ENCODE measurements at regions not wholly inside any gene's neighbourhood (a gene's known extent, or its start where the extent isn't known, plus 50 kb on each side); places are given as distances from the start of the nearest gene placed in this dataset.

DNA sequence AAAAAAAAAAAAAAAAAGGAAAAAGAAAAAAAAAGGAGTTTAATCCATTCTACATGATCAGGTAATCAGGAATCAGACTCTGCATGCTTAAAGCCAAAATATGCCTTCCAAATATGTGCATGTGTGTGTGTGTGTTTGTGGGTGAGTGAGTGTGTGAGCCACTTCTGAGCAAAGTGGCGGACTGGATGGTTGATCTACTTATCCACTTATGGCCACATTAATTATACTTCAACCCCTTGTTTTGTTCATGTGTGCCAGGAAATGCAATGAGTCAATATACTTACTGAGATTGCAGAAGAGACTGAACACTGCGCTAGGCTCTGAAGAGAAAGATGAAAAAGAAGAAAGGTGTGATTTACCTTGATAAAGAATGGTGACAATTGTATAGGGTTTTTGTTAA is 586.5 kb upstream of the NXPH2 start:
- Histone ChIP-seq H3K4me1 (no peaks in the 10 kb centered on the region), H3K9me3 (replicated peaks) (no peaks in the 10 kb centered on the region), H3K4me3 (no peak overlapping the region), H3K36me3 (no peaks in the 10 kb centered on the region), H3K27me3 (ENCODE audit: low read depth) (no peaks in the 10 kb centered on the region), H3K27ac (replicated peaks) (no peak overlapping the region)
- TF ChIP-seq, protein P1, sequence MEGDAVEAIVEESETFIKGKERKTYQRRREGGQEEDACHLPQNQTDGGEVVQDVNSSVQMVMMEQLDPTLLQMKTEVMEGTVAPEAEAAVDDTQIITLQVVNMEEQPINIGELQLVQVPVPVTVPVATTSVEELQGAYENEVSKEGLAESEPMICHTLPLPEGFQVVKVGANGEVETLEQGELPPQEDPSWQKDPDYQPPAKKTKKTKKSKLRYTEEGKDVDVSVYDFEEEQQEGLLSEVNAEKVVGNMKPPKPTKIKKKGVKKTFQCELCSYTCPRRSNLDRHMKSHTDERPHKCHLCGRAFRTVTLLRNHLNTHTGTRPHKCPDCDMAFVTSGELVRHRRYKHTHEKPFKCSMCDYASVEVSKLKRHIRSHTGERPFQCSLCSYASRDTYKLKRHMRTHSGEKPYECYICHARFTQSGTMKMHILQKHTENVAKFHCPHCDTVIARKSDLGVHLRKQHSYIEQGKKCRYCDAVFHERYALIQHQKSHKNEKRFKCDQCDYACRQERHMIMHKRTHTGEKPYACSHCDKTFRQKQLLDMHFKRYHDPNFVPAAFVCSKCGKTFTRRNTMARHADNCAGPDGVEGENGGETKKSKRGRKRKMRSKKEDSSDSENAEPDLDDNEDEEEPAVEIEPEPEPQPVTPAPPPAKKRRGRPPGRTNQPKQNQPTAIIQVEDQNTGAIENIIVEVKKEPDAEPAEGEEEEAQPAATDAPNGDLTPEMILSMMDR (IDR thresholded peaks at IDR 0.05; ENCODE audit: borderline replicate concordance) = no peak
- intact Hi-C loops (cut with micrococcal nuclease) = no loop called here
- DNase-seq = no peak

DNA sequence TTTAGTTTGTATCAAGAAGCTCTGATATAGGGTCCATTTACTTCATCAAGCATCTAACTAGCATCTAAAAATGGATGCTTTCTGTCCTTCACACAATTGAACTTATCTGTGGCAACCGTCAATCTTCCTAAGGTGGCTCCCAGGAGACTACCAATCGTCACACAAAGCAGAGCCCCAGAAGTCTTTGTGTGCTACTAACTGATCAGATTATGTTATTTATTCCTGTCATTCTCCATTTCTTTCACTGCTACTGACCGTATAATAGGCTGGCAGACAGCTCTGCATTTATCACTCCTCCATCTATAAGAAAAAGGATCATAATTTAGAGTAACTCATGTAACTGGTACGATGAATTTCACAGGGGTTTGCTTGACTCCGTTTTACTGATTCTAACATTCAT is 585.0 kb upstream of the NXPH2 start:
- H3K36me3 ChIP-seq = no peaks in the 10 kb centered on the region
- no peaks in the 10 kb centered on the region for H3K4me1 ChIP-seq
- no peak overlapping the region for H3K27ac ChIP-seq (replicated peaks)

GRCh38 chr2:139360654-139361053 is 580.5 kb upstream of the NXPH2 start:
- H3K36me3 ChIP-seq = no peaks in the 10 kb centered on the region
- TF ChIP-seq, protein P1 (IDR thresholded peaks at IDR 0.05; ENCODE audit: borderline replicate concordance) = no peak
- no peak overlapping the region for H3K27ac ChIP-seq (replicated peaks)
- H3K27me3 ChIP-seq (ENCODE audit: low read depth) = no peaks in the 10 kb centered on the region
- H3K9me3 ChIP-seq (replicated peaks) = no peaks in the 10 kb centered on the region
- no peaks in the 10 kb centered on the region for H3K4me1 ChIP-seq
- no peak for DNase-seq
- intact Hi-C loops (cut with micrococcal nuclease) = no loop called here
- H3K4me3 ChIP-seq = no peak overlapping the region

More for the DNA sequence above, 585.0 kb upstream of the NXPH2 start:
- intact Hi-C loops (cut with micrococcal nuclease) = no loop called here
- Histone ChIP-seq H3K9me3 (replicated peaks) (no peaks in the 10 kb centered on the region), H3K4me3 (no peak overlapping the region), H3K27me3 (ENCODE audit: low read depth) (no peaks in the 10 kb centered on the region)
- DNase-seq = no peak
- TF ChIP-seq, protein P1 (IDR thresholded peaks at IDR 0.05; ENCODE audit: borderline replicate concordance) = no peak

GRCh38 chr2:139359818-139360217 is 579.6 kb upstream of the NXPH2 start:
- DNase-seq = no peak
- Histone ChIP-seq H3K27me3 (ENCODE audit: low read depth) (no peaks in the 10 kb centered on the region), H3K4me1 (no peaks in the 10 kb centered on the region), H3K4me3 (no peak overlapping the region), H3K9me3 (replicated peaks) (no peaks in the 10 kb centered on the region), H3K27ac (replicated peaks) (no peak overlapping the region), H3K36me3 (no peaks in the 10 kb centered on the region)
- intact Hi-C loops (cut with micrococcal nuclease) = no loop called here
- TF ChIP-seq, protein P1 (IDR thresholded peaks at IDR 0.05; ENCODE audit: borderline replicate concordance) = no peak

- H3K4me3 ChIP-seq = no peak overlapping the region
- intact Hi-C loops (cut with micrococcal nuclease) = no loop called here
- H3K9me3 ChIP-seq (replicated peaks) = peaks cover 14% of the 10 kb centered on the region
- H3K36me3 ChIP-seq = no peaks in the 10 kb centered on the region
- H3K4me1 ChIP-seq = no peaks in the 10 kb centered on the region
- no peak for DNase-seq
- H3K27ac ChIP-seq (replicated peaks) = no peak overlapping the region
- H3K27me3 ChIP-seq (ENCODE audit: low read depth) = no peaks in the 10 kb centered on the region
- TF ChIP-seq, protein P1 (IDR thresholded peaks at IDR 0.05; ENCODE audit: borderline replicate concordance) = no peak
Measured at GRCh38 chr2:139357972-139358371, 577.8 kb upstream of the NXPH2 start.

DNA sequence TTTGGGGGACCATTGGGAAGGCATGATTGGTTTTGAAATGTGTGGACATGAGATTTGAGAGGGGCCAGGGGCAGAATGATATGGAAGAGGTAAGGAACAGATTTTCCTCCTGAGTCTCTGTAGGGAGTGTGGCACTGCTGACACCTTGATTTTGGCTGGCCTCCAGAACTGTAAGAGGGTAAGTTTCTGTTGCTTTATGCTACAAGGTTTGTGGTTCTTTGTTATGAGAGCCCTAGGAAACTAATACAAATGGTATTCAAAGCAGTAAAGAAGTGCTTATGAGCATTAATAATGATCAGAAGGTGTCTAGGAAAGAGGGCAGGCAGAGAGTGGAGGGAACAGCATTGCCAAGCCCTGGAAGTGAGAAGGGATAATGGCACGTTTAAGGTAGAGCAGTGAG is 574.3 kb upstream of the NXPH2 start:
- intact Hi-C loops (cut with micrococcal nuclease) = no loop called here
- no peak overlapping the region for H3K27ac ChIP-seq (replicated peaks)

More for the DNA sequence above, 574.3 kb upstream of the NXPH2 start:
- no peak for DNase-seq
- Histone ChIP-seq H3K27me3 (ENCODE audit: low read depth) (no peaks in the 10 kb centered on the region), H3K9me3 (replicated peaks) (peaks cover 24% of the 10 kb centered on the region), H3K4me3 (no peak overlapping the region), H3K36me3 (no peaks in the 10 kb centered on the region), H3K4me1 (no peaks in the 10 kb centered on the region)
- TF ChIP-seq, protein P1 (IDR thresholded peaks at IDR 0.05; ENCODE audit: borderline replicate concordance) = no peak
